Heart left ventricle (tissue), 13 donors: ENCODE measurements at regions not wholly inside any gene's neighbourhood (a gene's known extent, or its start where the extent isn't known, plus 50 kb on each side); places are given as distances from the start of the nearest gene placed in this dataset.

Experiments used
- CTCF ChIP-seq, 12 donors: fragments of 200-600 bp; sonication (generic) in 4 of 12; IDR thresholded peaks; one replicate each; pipeline versions ENCODE4 v1.5.0 to v1.8.0; 2018 to 2022; ENCODE audit warnings: antibody characterized with exemption in 12 of 12, mild to moderate bottlenecking in 5 of 12
- POLR2A ChIP-seq, 2 donors: fragments of 450-650 bp; IDR thresholded peaks; one replicate each; pipeline ENCODE4 v1.6.1; 2017; ENCODE audit warnings: antibody characterized with exemption in 2 of 2, mild to moderate bottlenecking in 2 of 2, moderate library complexity in 2 of 2
- donor health status: ischemic (EF 13 %, LVEDD 7.1; RV severe dilation, severe dysfunction).
- donor health status: DM: no; HTN: yes; CAD: no.
- donor health status: DM: no; HTN: no; CAD: no.
- donor health status: ischemic (EF 25% LVEDD 6.9; RV normal size, moderate dysfunction).
- donor health status: ischemic (EF 25% LVEDD 5.7; RV mildly dilated, moderate dysfunction).
- donor health status: ischemic (EF 35%, LVEDD 5.7; RV mildly dilated, moderate dysfunction).
- donor health status: nonischemic (EF 11% LVEDD 7.7; RV severe dilation, severe dysfunction).
- donor health status: DM: yes; HTN: yes; CAD: no.
- donor health status: PGD.
- donor health status: ischemic (EF 29% LVEDD 5.4; RV normal size, mild dysfunction).
- donor health status: nonischemic (EF 23%, LVEDD 6.1; RV moderate dilation, normal function).

DNA sequence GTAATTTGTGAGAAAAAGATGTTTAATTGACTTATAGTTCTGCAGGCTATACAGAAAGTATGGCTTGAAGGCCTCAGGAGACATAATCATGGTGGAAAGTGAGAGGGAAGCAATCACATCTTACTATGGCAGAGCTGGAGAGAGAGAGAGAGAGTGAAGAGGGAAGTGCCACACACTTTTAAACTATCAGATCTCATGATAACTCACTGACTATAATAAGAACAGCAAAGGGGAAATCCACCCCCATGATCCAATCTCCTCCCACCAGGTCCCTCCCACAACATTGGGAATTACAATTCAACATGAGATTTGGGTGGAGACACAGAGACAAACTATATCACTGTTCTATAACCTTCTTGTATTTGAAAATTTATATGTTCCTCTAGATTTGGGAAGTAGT, 117.2 kb upstream of the BMP5 start:
- no peak for TF ChIP-seq CTCF (IDR thresholded peaks at IDR 0.05)
- TF ChIP-seq POLR2A (IDR thresholded peaks at IDR 0.05): no peak
